Stomach (tissue), 4 donors: ENCODE measurements at regions not wholly inside any gene's neighbourhood (a gene's known extent, or its start where the extent isn't known, plus 50 kb on each side); places are given as distances from the start of the nearest gene placed in this dataset.

Experiments
- EP300 ChIP-seq: sonication (generic); formaldehyde crosslinking; IDR thresholded peaks from one replicate; pipeline ENCODE4 v1.6.1; 2017; ENCODE audit warnings: antibody characterized with exemption
- POLR2A ChIP-seq, 4 donors: fragments of 450-650 bp; IDR thresholded peaks; one replicate each; pipeline ENCODE4 v1.6.1; 2016; ENCODE audit warnings: antibody characterized with exemption in 4 of 4, control low read depth in 2 of 4, mild to moderate bottlenecking in 1 of 4, moderate library complexity in 1 of 4
- POLR2AphosphoS5 ChIP-seq, 3 donors: sonication (generic); formaldehyde crosslinking; IDR thresholded peaks; one replicate each; pipeline ENCODE4 v1.6.1; 2016; ENCODE audit warnings: antibody characterized with exemption in 3 of 3
- TF ChIP-seq, protein P1 (sequence below), 7 experiments: fragments of 450-650 bp in 4 of 7; fragments of 200-600 bp in 3 of 7; sonication (generic) in 3 of 7; IDR thresholded peaks; one replicate each; pipeline ENCODE4 v1.5.1; 2016 to 2019; ENCODE audit warnings: antibody characterized with exemption in 7 of 7, control low read depth in 2 of 7, mild to moderate bottlenecking in 1 of 7

DNA sequence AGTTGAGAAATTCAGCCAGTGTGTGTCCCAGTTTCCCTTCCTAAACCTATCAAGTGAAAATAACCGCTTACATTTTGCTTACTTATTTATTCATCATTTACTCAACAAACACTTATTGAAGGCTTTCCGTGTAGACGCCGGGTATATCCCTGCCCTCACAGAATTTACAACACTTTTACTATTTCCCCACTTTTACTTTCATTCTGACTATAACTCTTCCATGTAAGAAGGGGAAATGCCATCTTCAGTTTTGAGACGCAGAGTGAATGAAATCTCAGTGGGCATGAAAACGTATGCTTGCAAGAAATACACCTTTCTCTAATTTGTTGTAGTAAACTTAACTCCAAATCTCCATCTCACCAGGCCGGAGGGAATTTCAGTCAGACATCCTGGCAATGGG lies 251.0 kb upstream of the CHAC2 start:
- no peak for TF ChIP-seq POLR2AphosphoS5 (IDR thresholded peaks at IDR 0.05)
- TF ChIP-seq EP300: no peak
- TF ChIP-seq, protein P1, sequence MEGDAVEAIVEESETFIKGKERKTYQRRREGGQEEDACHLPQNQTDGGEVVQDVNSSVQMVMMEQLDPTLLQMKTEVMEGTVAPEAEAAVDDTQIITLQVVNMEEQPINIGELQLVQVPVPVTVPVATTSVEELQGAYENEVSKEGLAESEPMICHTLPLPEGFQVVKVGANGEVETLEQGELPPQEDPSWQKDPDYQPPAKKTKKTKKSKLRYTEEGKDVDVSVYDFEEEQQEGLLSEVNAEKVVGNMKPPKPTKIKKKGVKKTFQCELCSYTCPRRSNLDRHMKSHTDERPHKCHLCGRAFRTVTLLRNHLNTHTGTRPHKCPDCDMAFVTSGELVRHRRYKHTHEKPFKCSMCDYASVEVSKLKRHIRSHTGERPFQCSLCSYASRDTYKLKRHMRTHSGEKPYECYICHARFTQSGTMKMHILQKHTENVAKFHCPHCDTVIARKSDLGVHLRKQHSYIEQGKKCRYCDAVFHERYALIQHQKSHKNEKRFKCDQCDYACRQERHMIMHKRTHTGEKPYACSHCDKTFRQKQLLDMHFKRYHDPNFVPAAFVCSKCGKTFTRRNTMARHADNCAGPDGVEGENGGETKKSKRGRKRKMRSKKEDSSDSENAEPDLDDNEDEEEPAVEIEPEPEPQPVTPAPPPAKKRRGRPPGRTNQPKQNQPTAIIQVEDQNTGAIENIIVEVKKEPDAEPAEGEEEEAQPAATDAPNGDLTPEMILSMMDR (IDR thresholded peaks at IDR 0.05): no peak
- TF ChIP-seq POLR2A (IDR thresholded peaks at IDR 0.05): no peak
